B cell (primary cell): ENCODE measurements at regions not wholly inside any gene's neighbourhood (a gene's known extent, or its start where the extent isn't known, plus 50 kb on each side); places are given as distances from the start of the nearest gene placed in this dataset. TPM values are rescaled to one million over a fixed set of nuclear protein-coding genes. Genes with fewer than 3 reads are reported as not detected.

Source experiments
- ATAC-seq: fragments of 200-7000 bp; cut with Tn5 transposase; one replicate; pipeline ENCODE4 v1.10.0; 2021; ENCODE audit warnings: low read depth, mild to moderate bottlenecking, moderate number of reproducible peaks, moderate library complexity
- CTCF ChIA-PET: fragments of 350-600 bp; sonication (Branson Sonifier 250); formaldehyde crosslinking; loops from one replicate; lab custom pipeline; 2021; ENCODE audit warnings: antibody characterized with exemption, inconsistent platforms; lab: Charles Lee
- POLR2A ChIA-PET: fragments of 350-600 bp; sonication (Branson Sonifier 250); formaldehyde crosslinking; loops from one replicate; lab custom pipeline; 2021; ENCODE audit warnings: antibody characterized with exemption; lab: Charles Lee
- DNase-seq: peaks from one replicate; pipeline ENCODE4 v3.0.0; 2013
- H2AFZ ChIP-seq: 2 replicates; pipeline ENCODE4 v1.6.1; 2012; ENCODE audit warnings: mild to moderate bottlenecking, low read depth, low read length; ENCODE audit not compliant: insufficient read depth, poor library complexity, severe bottlenecking
- H3K27ac ChIP-seq, 2 donors: 1 replicate in 1 of 2; 2 replicates in 1 of 2; pipeline ENCODE4 v1.5.1; 2012 to 2013; ENCODE audit warnings: low read length in 2 of 2, mild to moderate bottlenecking in 2 of 2, moderate library complexity in 1 of 2
- H3K27me3 ChIP-seq, 4 experiments: fragments of 200-600 bp in 1 of 4; sonication (generic) in 1 of 4; replicated peaks in 1 of 4; 1 replicate in 2 of 4; 2 replicates in 2 of 4; pipeline versions ENCODE4 v1.6.1 to v1.7.0; 2013 to 2016; ENCODE audit warnings: low read length in 3 of 4, mild to moderate bottlenecking in 2 of 4, mixed read lengths in 1 of 4, moderate library complexity in 1 of 4; ENCODE audit not compliant: insufficient read depth in 4 of 4, control insufficient read depth in 3 of 4; ENCODE audit errors: control extremely low read depth in 1 of 4
- H3K36me3 ChIP-seq, 2 experiments: replicated peaks in 1 of 2; 1 replicate in 1 of 2; 2 replicates in 1 of 2; pipeline versions ENCODE4 v1.6.1 to v1.7.1; 2013; ENCODE audit warnings: low read length in 1 of 2; ENCODE audit not compliant: insufficient read depth in 2 of 2, control insufficient read depth in 1 of 2; ENCODE audit errors: control extremely low read depth in 1 of 2, extremely low read depth in 1 of 2
- H3K4me1 ChIP-seq, 2 donors: fragments of 200-600 bp in 1 of 2; sonication (generic) in 1 of 2; 1 replicate in 1 of 2; 2 replicates in 1 of 2; pipeline versions ENCODE4 v1.5.1 to v1.6.1; 2013 to 2017; ENCODE audit warnings: low read length in 2 of 2; ENCODE audit not compliant: control insufficient read depth in 2 of 2, insufficient read depth in 2 of 2
- H3K4me2 ChIP-seq: replicated peaks from 2 replicates; pipeline ENCODE3; 2012; ENCODE audit warnings: mild to moderate bottlenecking, low read depth, low read length; ENCODE audit not compliant: poor library complexity, severe bottlenecking
- H3K4me3 ChIP-seq, 5 experiments: fragments of 200-600 bp in 1 of 5; sonication (generic) in 1 of 5; 1 replicate in 3 of 5; 2 replicates in 2 of 5; pipeline versions ENCODE4 v1.5.1 to v1.7.0; 2011 to 2016; ENCODE audit warnings: low read length in 4 of 5, mild to moderate bottlenecking in 4 of 5, low read depth in 2 of 5, control low read depth in 1 of 5, moderate library complexity in 1 of 5; ENCODE audit not compliant: insufficient read depth in 1 of 5; ENCODE audit errors: control extremely low read depth in 1 of 5, extremely low read depth in 1 of 5
- H3K79me2 ChIP-seq: fragments of 200-600 bp; sonication (generic); one replicate; pipeline ENCODE4 v1.6.0; 2016; ENCODE audit warnings: low read length; ENCODE audit not compliant: control insufficient read depth, insufficient read depth
- H3K9ac ChIP-seq: fragments of 200-600 bp; sonication (generic); 2 replicates; pipeline ENCODE4 v1.6.1; 2017; ENCODE audit warnings: mild to moderate bottlenecking, low read length, moderate library complexity
- H3K9me3 ChIP-seq, 3 donors: one replicate each; pipeline versions ENCODE4 v1.6.1 to v1.7.1; 2013; ENCODE audit warnings: low read length in 2 of 3; ENCODE audit not compliant: control insufficient read depth in 2 of 3, insufficient read depth in 1 of 3; ENCODE audit errors: control extremely low read depth in 1 of 3
- H4K20me1 ChIP-seq: 2 replicates; pipeline ENCODE4 v1.6.0; 2012; ENCODE audit warnings: mild to moderate bottlenecking, low read length; ENCODE audit not compliant: insufficient read depth, control insufficient read depth, poor library complexity, severe bottlenecking
- H3K27ac Mint-ChIP-seq: one replicate; pipeline ENCODE4 v1.8.0; 2021; ENCODE audit warnings: mixed read lengths
- H3K27me3 Mint-ChIP-seq: one replicate; pipeline ENCODE4 v1.8.0; 2021; ENCODE audit warnings: mixed read lengths
- H3K4me1 Mint-ChIP-seq: one replicate; pipeline ENCODE4 v1.8.0; 2021; ENCODE audit warnings: mixed read lengths
- H3K4me3 Mint-ChIP-seq: one replicate; pipeline ENCODE4 v1.8.0; 2021; ENCODE audit warnings: mixed read lengths
- H3K9me3 Mint-ChIP-seq: one replicate; pipeline ENCODE4 v1.8.0; 2022; ENCODE audit warnings: mixed read lengths; ENCODE audit not compliant: insufficient read depth
- CTCF ChIP-seq: fragments of 200-600 bp; IDR thresholded peaks from one replicate; pipeline ENCODE4 v1.8.0; 2022; ENCODE audit warnings: antibody characterized with exemption, mild to moderate bottlenecking
- EZH2 ChIP-seq: IDR thresholded peaks from 2 replicates; pipeline ENCODE4 v1.6.1; 2012; ENCODE audit warnings: borderline replicate concordance, low read depth, mild to moderate bottlenecking, moderate library complexity, low read length; ENCODE audit not compliant: insufficient read depth, poor library complexity, severe bottlenecking
- WGBS: methylation state at CpG from one replicate; pipeline ENCODE4 v1.1.5; 2013; ENCODE audit warnings: missing lambda C conversion rate; ENCODE audit not compliant: insufficient coverage; 5-methylcytosine and 5-hydroxymethylcytosine counted together
- intact Hi-C: fragments of 100-400 bp; cut with micrococcal nuclease; formaldehyde crosslinking; loops from one replicate; pipeline ENCODE4 v1.10.0; 2022
- small RNA-seq: library from RNA; depleted of rRNA; stranded (forward); fragments of <200 nt; gene quantifications from one replicate; pipeline ENCODE3, GENCODE V24; 2012; ENCODE audit warnings: low replicate concordance, low read depth; ENCODE audit not compliant: insufficient read length

DNA sequence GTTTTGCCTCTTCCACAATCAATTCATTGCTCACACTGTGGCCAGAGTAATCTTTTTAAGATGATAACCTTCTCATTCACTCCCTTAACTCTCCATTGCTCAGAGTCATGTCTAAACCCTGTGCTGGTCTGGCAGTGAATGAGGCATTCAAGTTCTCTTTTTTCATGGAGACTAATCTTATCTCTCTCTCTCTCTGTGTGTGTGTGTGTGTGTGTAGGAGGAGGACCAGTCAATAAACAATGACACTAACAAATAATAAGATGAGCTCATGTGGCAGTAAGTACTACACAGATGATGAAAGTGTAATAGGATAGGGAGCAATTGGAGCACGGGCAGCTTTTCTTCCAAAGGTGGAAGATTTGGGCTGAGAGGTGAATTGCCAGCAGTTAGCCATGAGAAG lies 122.0 kb upstream of the B3GALT2 start:
- Mint-ChIP-seq H3K4me3 (no peak overlapping the region), H3K27me3 (peaks cover 8% of the 10 kb centered on the region)

GRCh38 chr1:193306430-193306829 lies 120.0 kb upstream of the B3GALT2 start:
- Mint-ChIP-seq H3K27me3 (peaks cover 13% of the 10 kb centered on the region), H3K4me1 (peaks cover 2% of the 10 kb centered on the region), H3K27ac (no peak overlapping the region), H3K9me3 (no peaks in the 10 kb centered on the region), H3K4me3 (no peak overlapping the region)
- ATAC-seq (no peak), DNase-seq (no peak)
- Histone ChIP-seq H2AFZ (no peak overlapping the region), H4K20me1 (no peaks in the 10 kb centered on the region), H3K4me2 (no peak overlapping the region), H3K79me2 (no peaks in the 10 kb centered on the region), H3K9ac (no peak overlapping the region), H3K27me3 (peaks cover 0 to 4% (median 0%) of the 10 kb centered on the region in 4 experiments), H3K36me3 (no peaks in the 10 kb centered on the region), H3K27ac (no peak overlapping the region), H3K9me3 (no peaks in the 10 kb centered on the region), H3K4me3 (no peak overlapping the region), H3K4me1 (no peaks in the 10 kb centered on the region)
- no peak for TF ChIP-seq EZH2
- no peak for TF ChIP-seq CTCF
- 94% methylated on average over 2 of the region's 2 CpGs for WGBS
- ChIA-PET CTCF (no interaction called here), POLR2A (no interaction called here)
- intact Hi-C loops = no loop called here

More for the DNA sequence above, 122.0 kb upstream of the B3GALT2 start:
- intact Hi-C loops = no loop called here
- Mint-ChIP-seq H3K27ac (no peak overlapping the region), H3K4me1 (no peaks in the 10 kb centered on the region), H3K9me3 (no peaks in the 10 kb centered on the region)
- H4K20me1 ChIP-seq = no peaks in the 10 kb centered on the region
- H3K4me1 ChIP-seq = no peaks in the 10 kb centered on the region
- H2AFZ ChIP-seq = no peak overlapping the region
- no peaks in the 10 kb centered on the region for H3K9me3 ChIP-seq
- ChIA-PET POLR2A (no interaction called here), CTCF (no interaction called here)
- no peak overlapping the region for H3K9ac ChIP-seq
- no peaks in the 10 kb centered on the region for H3K27me3 ChIP-seq
- ATAC-seq (no peak), DNase-seq (no peak)
- H3K36me3 ChIP-seq = no peaks in the 10 kb centered on the region
- TF ChIP-seq EZH2 (no peak), CTCF (no peak)
- WGBS = 67% methylated on average over 1 of the region's 1 CpG
- H3K4me2 ChIP-seq = no peak overlapping the region
- no peak overlapping the region for H3K27ac ChIP-seq
- no peaks in the 10 kb centered on the region for H3K79me2 ChIP-seq
- H3K4me3 ChIP-seq = no peak overlapping the region

Small RNA genes lying in the stretch of these regions (small RNA-seq; reads per million reads assigned to genes)
- gene RNU6-983P = not detected
